ENCODE measurements at regions not wholly inside any gene's neighbourhood (a gene's known extent, or its start where the extent isn't known, plus 50 kb on each side); places are given as distances from the start of the nearest gene placed in this dataset.

- no peaks in the 10 kb centered on the region for H3K36me3 ChIP-seq
- no peaks in the 10 kb centered on the region for H3K9me3 ChIP-seq
- no peak overlapping the region for H3K4me3 ChIP-seq
- no peak for DNase-seq (ENCODE audit: low spot score)
- no peak for TF ChIP-seq CTCF (IDR thresholded peaks at IDR 0.05)
- no peaks in the 10 kb centered on the region for H3K4me1 ChIP-seq
- no peak overlapping the region for H3K27ac ChIP-seq
- H3K27me3 ChIP-seq: no peaks in the 10 kb centered on the region
These were observed 704.8 kb upstream of the RGS18 start for GRCh38 chr1:191453487-191453886.

GRCh38 chr1:191457889-191458288 is 700.4 kb upstream of the RGS18 start:
- no peak for TF ChIP-seq CTCF (IDR thresholded peaks at IDR 0.05)

GRCh38 chr1:191460234-191460633 is 698.0 kb upstream of the RGS18 start:
- no peaks in the 10 kb centered on the region for H3K4me1 ChIP-seq
- DNase-seq (ENCODE audit: low spot score): no peak
- no peaks in the 10 kb centered on the region for H3K36me3 ChIP-seq
- no peaks in the 10 kb centered on the region for H3K9me3 ChIP-seq
- H3K27ac ChIP-seq: no peak overlapping the region
- no peak overlapping the region for H3K4me3 ChIP-seq
- H3K27me3 ChIP-seq: no peaks in the 10 kb centered on the region
- TF ChIP-seq CTCF (IDR thresholded peaks at IDR 0.05): no peak

More at GRCh38 chr1:191457889-191458288, 700.4 kb upstream of the RGS18 start:
- no peaks in the 10 kb centered on the region for H3K36me3 ChIP-seq
- H3K27ac ChIP-seq: no peak overlapping the region
- H3K27me3 ChIP-seq: no peaks in the 10 kb centered on the region
- no peaks in the 10 kb centered on the region for H3K4me1 ChIP-seq
- H3K4me3 ChIP-seq: no peak overlapping the region
- no peaks in the 10 kb centered on the region for H3K9me3 ChIP-seq
- no peak for DNase-seq (ENCODE audit: low spot score)

GRCh38 chr1:191483988-191484387 is 674.3 kb upstream of the RGS18 start:
- Histone ChIP-seq H3K4me1 (no peaks in the 10 kb centered on the region), H3K4me3 (no peak overlapping the region), H3K27me3 (no peaks in the 10 kb centered on the region), H3K9me3 (no peaks in the 10 kb centered on the region), H3K27ac (no peak overlapping the region), H3K36me3 (no peaks in the 10 kb centered on the region)
- no peak for DNase-seq (ENCODE audit: low spot score)
- no peak for TF ChIP-seq CTCF (IDR thresholded peaks at IDR 0.05)

GRCh38 chr1:191490303-191490702 is 668.0 kb upstream of the RGS18 start:
- Histone ChIP-seq H3K36me3 (no peaks in the 10 kb centered on the region), H3K9me3 (no peaks in the 10 kb centered on the region), H3K4me1 (no peaks in the 10 kb centered on the region), H3K4me3 (no peak overlapping the region), H3K27ac (no peak overlapping the region), H3K27me3 (no peaks in the 10 kb centered on the region)
- no peak for DNase-seq (ENCODE audit: low spot score)
- no peak for TF ChIP-seq CTCF (IDR thresholded peaks at IDR 0.05)

- no peak for TF ChIP-seq CTCF (IDR thresholded peaks at IDR 0.05)
- Histone ChIP-seq H3K4me3 (no peak overlapping the region), H3K27me3 (no peaks in the 10 kb centered on the region), H3K27ac (no peak overlapping the region), H3K4me1 (no peaks in the 10 kb centered on the region), H3K9me3 (no peaks in the 10 kb centered on the region), H3K36me3 (no peaks in the 10 kb centered on the region)
- DNase-seq (ENCODE audit: low spot score): no peak
These were observed 663.2 kb upstream of the RGS18 start for GRCh38 chr1:191495040-191495439.

Measured in right atrium auricular region (tissue), 2 donors.